Karpas-422 (cell line): ENCODE measurements at regions not wholly inside any gene's neighbourhood (a gene's known extent, or its start where the extent isn't known, plus 50 kb on each side); places are given as distances from the start of the nearest gene placed in this dataset.

Experiments used
- DNase-seq: peaks from one replicate; pipeline ENCODE4 v3.0.0-alpha.2; 2015
- H2AFZ ChIP-seq: fragments of 200-600 bp; sonication (generic); 2 replicates; pipeline ENCODE4 v1.6.1; 2014; ENCODE audit warnings: antibody characterized with exemption, low read length, mixed read lengths
- H3K27ac ChIP-seq: fragments of 200-600 bp; sonication (generic); 2 replicates; pipeline ENCODE4 v1.5.1; 2014; ENCODE audit warnings: mild to moderate bottlenecking, low read length, moderate library complexity
- H3K27me3 ChIP-seq: fragments of 200-600 bp; sonication (generic); 2 replicates; pipeline ENCODE4 v1.6.1; 2014; ENCODE audit warnings: low read length, mixed read lengths
- H3K36me3 ChIP-seq: fragments of 200-600 bp; sonication (generic); 2 replicates; pipeline ENCODE4 v1.6.1; 2014; ENCODE audit warnings: low read length, mixed read lengths; ENCODE audit not compliant: insufficient read depth
- H3K4me1 ChIP-seq: fragments of 200-600 bp; sonication (generic); 2 replicates; pipeline ENCODE4 v1.6.1; 2014; ENCODE audit warnings: mild to moderate bottlenecking, low read length, mixed read lengths
- H3K4me2 ChIP-seq: fragments of 200-600 bp; sonication (generic); 2 replicates; pipeline ENCODE4 v1.6.1; 2014; ENCODE audit warnings: low read length, low read depth, mild to moderate bottlenecking; ENCODE audit not compliant: poor library complexity, severe bottlenecking
- H3K4me3 ChIP-seq: fragments of 200-600 bp; sonication (generic); 2 replicates; pipeline ENCODE4 v1.5.1; 2014; ENCODE audit warnings: mild to moderate bottlenecking, antibody characterized with exemption, low read length, mixed read lengths
- H3K79me2 ChIP-seq: fragments of 200-600 bp; sonication (generic); 2 replicates; pipeline ENCODE4 v1.6.1; 2014; ENCODE audit warnings: mild to moderate bottlenecking, low read length, mixed read lengths
- H3K9ac ChIP-seq: fragments of 200-600 bp; sonication (generic); 2 replicates; pipeline ENCODE4 v1.6.0; 2014; ENCODE audit warnings: low read length
- H3K9me2 ChIP-seq: fragments of 200-600 bp; sonication (generic), shearing (Covaris generic); replicated peaks from 2 replicates; pipeline ENCODE4 v1.6.0; 2014; ENCODE audit warnings: mild to moderate bottlenecking, low read length, moderate library complexity; ENCODE audit not compliant: insufficient read depth
- H3K9me3 ChIP-seq: fragments of 300-700, 200-600 bp; sonication (generic); 2 replicates; pipeline ENCODE4 v1.6.1; 2014; ENCODE audit warnings: low read length, mixed read lengths
- H4K20me1 ChIP-seq: fragments of 200-600 bp; sonication (generic); 2 replicates; pipeline ENCODE4 v1.6.1; 2014; ENCODE audit warnings: mild to moderate bottlenecking, antibody characterized with exemption, low read length, low read depth; ENCODE audit not compliant: insufficient read depth

DNA sequence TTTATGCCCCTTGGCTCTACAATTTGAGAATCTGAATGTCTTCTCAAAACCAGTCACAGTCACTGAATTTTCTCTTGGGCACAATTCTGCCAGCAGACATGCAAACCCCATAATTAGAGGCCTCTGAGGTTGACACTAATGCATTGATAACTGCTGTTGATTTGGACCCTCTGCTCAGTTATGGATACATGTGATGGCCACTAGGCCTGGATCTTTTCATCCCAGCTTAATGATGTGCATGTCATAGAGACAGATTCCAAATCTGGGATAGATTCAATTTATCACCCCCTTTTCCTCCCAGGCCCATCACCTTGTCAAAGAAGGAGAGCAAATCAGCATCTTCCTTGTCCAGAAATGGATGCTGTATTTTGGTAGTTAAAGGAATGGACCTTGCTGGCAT is 92.2 kb downstream of the C11orf91 start:
- Histone ChIP-seq H3K9ac (no peak overlapping the region), H4K20me1 (no peaks in the 10 kb centered on the region), H3K79me2 (no peaks in the 10 kb centered on the region), H2AFZ (no peak overlapping the region), H3K4me1 (no peaks in the 10 kb centered on the region), H3K27ac (no peak overlapping the region), H3K27me3 (no peaks in the 10 kb centered on the region), H3K9me3 (no peaks in the 10 kb centered on the region), H3K4me2 (no peak overlapping the region), H3K36me3 (no peaks in the 10 kb centered on the region), H3K4me3 (no peak overlapping the region), H3K9me2 (no peaks in the 10 kb centered on the region)
- DNase-seq = no peak

DNA sequence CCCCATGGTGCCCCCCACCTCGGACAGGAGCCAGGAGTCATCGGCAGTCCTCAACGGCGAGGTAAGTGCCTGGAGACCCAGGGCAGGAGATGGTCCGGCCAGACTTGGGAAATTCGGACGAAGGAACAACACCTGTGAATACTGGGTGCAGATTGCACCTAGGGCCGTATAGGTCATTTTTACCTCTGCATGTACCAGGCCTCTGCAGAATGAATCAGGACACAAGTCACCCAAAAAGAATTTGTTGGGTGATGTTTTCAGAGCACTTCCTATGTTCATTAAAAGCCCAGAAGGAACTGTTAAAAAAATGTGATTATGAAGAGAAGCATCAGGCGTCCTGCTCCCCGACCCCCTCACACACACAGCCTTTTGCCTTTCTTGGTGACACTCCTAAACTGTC is 93.9 kb downstream of the C11orf91 start:
- no peaks in the 10 kb centered on the region for H3K36me3 ChIP-seq
- no peaks in the 10 kb centered on the region for H3K79me2 ChIP-seq
- no peaks in the 10 kb centered on the region for H3K9me2 ChIP-seq
- no peak overlapping the region for H2AFZ ChIP-seq
- H3K4me3 ChIP-seq = no peak overlapping the region
- no peaks in the 10 kb centered on the region for H3K9me3 ChIP-seq
- no peak overlapping the region for H3K4me2 ChIP-seq
- no peak for DNase-seq
- H3K4me1 ChIP-seq = no peaks in the 10 kb centered on the region
- H3K9ac ChIP-seq = no peak overlapping the region
- no peaks in the 10 kb centered on the region for H4K20me1 ChIP-seq
- no peaks in the 10 kb centered on the region for H3K27me3 ChIP-seq
- no peak overlapping the region for H3K27ac ChIP-seq

DNA sequence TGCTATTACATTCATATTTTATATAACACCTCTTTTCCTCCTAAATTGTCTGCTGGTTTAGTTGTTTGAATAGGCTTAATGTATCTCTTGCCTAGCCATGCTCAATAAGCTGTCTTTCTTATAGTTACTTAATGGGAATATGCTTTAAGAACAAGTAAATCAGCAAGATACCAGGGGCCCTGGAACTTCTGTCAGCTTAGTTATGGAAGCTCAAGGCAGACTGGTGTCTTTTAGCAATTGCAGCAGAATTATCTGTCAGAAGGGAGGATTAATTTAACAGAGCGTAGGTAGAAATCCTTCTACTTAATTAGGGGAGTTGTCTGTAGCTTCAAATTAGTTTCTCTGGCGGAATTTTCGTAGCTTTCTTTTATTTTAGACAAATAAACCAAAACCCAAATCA is 94.9 kb downstream of the C11orf91 start:
- Histone ChIP-seq H3K79me2 (no peaks in the 10 kb centered on the region), H2AFZ (no peak overlapping the region), H3K9me2 (no peaks in the 10 kb centered on the region), H3K4me3 (no peak overlapping the region), H3K27ac (no peak overlapping the region), H3K27me3 (no peaks in the 10 kb centered on the region), H3K4me1 (no peaks in the 10 kb centered on the region), H3K9ac (no peak overlapping the region), H3K9me3 (no peaks in the 10 kb centered on the region), H3K36me3 (no peaks in the 10 kb centered on the region), H4K20me1 (no peaks in the 10 kb centered on the region), H3K4me2 (no peak overlapping the region)
- no peak for DNase-seq

DNA sequence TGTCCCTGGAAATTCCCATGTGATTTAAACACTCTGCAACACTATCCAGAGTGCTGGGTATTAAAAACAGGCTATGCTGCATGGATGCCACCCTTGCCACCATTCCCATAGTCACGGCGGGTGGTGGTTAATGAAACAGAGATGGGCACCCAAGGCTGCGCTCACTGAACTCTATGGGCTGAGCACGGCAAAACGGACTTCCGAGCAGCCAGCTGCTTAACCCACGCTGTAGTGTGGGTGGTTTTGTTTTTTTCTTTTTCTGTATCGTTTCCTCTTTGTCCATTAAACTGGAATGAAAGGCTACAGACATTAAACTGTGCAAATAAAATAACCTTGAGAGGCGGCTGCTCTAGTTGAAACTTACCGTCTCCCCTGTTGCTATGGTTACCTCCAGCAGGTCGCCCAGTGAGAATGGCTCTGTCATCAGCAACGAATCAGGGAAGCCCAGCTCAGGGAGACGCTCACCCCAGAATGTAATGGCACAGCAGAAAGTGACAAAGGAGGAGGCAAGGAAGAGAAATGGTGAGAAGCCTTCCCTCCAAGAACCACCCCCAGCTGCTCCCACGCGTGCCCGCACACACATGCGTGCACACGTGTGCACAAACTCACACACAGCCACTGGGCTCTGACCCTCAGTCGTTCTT is 102.1 kb downstream of the C11orf91 start:
- no peaks in the 10 kb centered on the region for H3K36me3 ChIP-seq
- H3K9me3 ChIP-seq = peaks cover 9% of the 10 kb centered on the region; the same call in 1 of the 2 replicates
- no peak overlapping the region for H3K27ac ChIP-seq
- H3K4me2 ChIP-seq = peak overlapping the region; percentile 11
- no peaks in the 10 kb centered on the region for H3K9me2 ChIP-seq
- peaks cover 3% of the 10 kb centered on the region; the same call in 1 of the 2 replicates for H3K27me3 ChIP-seq
- no peak overlapping the region for H3K4me3 ChIP-seq
- no peaks in the 10 kb centered on the region for H4K20me1 ChIP-seq
- no peak overlapping the region for H2AFZ ChIP-seq
- H3K79me2 ChIP-seq = no peaks in the 10 kb centered on the region
- peak; percentile 43 for DNase-seq
- H3K4me1 ChIP-seq = peaks cover 3% of the 10 kb centered on the region; the same call in 1 of the 2 replicates
- no peak overlapping the region for H3K9ac ChIP-seq

DNA sequence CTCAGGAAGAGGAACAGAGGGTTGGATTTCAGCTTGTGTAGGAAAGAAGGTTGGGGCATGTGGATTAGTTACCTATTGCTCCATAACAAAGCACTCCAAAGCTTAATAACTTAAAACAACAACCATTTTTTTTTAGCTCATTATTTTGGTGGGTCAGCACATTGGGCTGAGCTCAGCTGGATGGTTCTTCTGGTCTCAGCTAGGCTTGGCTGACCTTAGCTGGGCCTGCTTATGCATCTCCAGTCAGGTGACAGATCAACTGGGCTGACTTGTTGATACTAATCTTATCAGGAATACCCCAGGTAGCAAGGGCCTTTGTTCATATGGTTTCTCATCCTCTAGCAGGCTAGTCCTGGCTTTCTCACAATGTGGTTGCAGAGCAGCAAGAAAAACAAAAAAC is 106.4 kb downstream of the C11orf91 start:
- H3K4me3 ChIP-seq = no peak overlapping the region
- no peak for DNase-seq
- no peaks in the 10 kb centered on the region for H3K9me2 ChIP-seq
- H3K9ac ChIP-seq = no peak overlapping the region
- H3K9me3 ChIP-seq = peaks cover 9% of the 10 kb centered on the region; the same call in 1 of the 2 replicates
- no peaks in the 10 kb centered on the region for H4K20me1 ChIP-seq
- peaks cover 3% of the 10 kb centered on the region; the same call in 1 of the 2 replicates for H3K4me1 ChIP-seq
- H2AFZ ChIP-seq = no peak overlapping the region
- no peak overlapping the region for H3K4me2 ChIP-seq
- H3K27ac ChIP-seq = no peak overlapping the region
- peaks cover 3% of the 10 kb centered on the region; the same call in 1 of the 2 replicates for H3K27me3 ChIP-seq
- no peaks in the 10 kb centered on the region for H3K36me3 ChIP-seq
- H3K79me2 ChIP-seq = no peaks in the 10 kb centered on the region

DNA sequence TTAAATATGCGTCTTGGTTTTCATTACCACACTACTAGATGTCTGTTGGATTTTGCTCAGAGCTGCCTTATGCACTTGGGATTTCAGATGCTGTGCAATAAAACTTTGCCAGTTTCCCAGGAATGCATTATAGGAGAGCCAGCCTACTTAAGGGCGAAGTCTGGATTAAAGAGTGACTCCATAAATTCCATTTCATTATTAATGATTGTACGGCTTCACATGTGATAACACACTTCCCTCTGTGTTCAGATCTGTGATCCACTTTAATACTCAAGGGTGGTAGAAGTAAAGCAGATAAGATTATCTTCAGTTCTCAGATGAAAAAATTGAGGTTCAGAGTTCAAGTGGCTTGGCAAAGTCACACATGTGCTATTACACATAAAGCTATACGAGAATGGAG is 110.2 kb downstream of the C11orf91 start:
- H4K20me1 ChIP-seq = no peaks in the 10 kb centered on the region
- H3K79me2 ChIP-seq = no peaks in the 10 kb centered on the region
- no peak for DNase-seq
- no peak overlapping the region for H3K9ac ChIP-seq
- H3K4me2 ChIP-seq = no peak overlapping the region
- H3K36me3 ChIP-seq = no peaks in the 10 kb centered on the region
- peaks cover 3% of the 10 kb centered on the region; the same call in 1 of the 2 replicates for H3K27me3 ChIP-seq
- H3K4me3 ChIP-seq = no peak overlapping the region
- H3K9me2 ChIP-seq = no peaks in the 10 kb centered on the region
- no peak overlapping the region for H3K27ac ChIP-seq
- no peaks in the 10 kb centered on the region for H3K4me1 ChIP-seq
- peaks cover 9% of the 10 kb centered on the region; the same call in 1 of the 2 replicates for H3K9me3 ChIP-seq
- no peak overlapping the region for H2AFZ ChIP-seq

DNA sequence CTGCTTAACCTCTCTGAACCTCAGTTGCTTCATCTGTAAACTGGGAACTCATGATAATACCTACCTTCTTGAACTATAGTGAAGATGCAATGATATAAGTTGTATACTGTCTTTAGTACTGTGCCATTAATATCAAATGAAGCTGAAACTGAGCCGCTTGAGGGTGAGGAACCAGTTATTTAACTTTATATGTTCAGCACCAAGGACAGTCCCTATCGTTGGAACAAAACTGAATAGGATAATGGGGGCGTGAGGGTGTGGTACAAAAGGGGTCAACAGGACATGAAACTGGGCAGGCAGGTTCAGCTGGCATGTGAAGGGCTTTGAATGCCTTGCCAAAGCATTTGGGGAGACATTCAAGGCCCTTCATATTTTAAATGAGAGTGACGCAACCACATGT is 112.6 kb downstream of the C11orf91 start:
- Histone ChIP-seq H2AFZ (no peak overlapping the region), H3K79me2 (no peaks in the 10 kb centered on the region), H3K9me2 (no peaks in the 10 kb centered on the region), H3K9me3 (no peaks in the 10 kb centered on the region), H3K9ac (no peak overlapping the region), H4K20me1 (no peaks in the 10 kb centered on the region), H3K36me3 (no peaks in the 10 kb centered on the region), H3K4me3 (no peak overlapping the region), H3K4me1 (no peaks in the 10 kb centered on the region), H3K27ac (no peak overlapping the region), H3K4me2 (no peak overlapping the region), H3K27me3 (no peaks in the 10 kb centered on the region)
- no peak for DNase-seq

DNA sequence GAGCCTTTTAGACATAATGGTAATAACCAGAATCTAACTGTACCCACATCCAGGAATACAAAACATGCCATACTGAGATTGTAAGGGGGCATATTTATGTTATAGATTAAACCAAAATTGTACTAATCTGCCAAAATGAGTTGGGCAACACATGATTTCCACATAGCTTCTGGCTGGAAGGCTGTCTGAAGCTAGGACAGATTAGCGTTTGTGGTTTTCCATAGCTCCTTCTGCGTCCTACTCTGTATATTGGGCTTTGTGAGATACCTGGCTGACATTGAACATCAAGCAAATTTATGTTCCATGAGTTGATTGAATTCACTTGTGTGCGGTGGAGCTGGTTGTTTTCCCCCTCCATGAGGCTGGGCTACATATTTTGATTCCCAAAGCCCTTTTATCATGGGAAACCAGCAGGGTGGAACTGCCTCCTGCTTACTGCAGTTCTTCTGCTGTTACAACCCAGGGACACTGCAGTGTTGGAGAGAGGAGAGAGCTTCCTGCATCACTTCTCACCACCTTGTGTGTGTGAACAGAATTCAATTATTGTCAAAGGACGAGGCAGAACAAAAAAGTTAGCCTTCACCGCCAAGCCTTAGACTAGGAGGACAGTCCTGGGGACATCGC is 114.9 kb downstream of the C11orf91 start:
- Histone ChIP-seq H3K9ac (no peak overlapping the region), H3K4me3 (no peak overlapping the region), H3K4me1 (no peaks in the 10 kb centered on the region), H2AFZ (no peak overlapping the region), H3K4me2 (no peak overlapping the region), H3K36me3 (no peaks in the 10 kb centered on the region), H3K27ac (no peak overlapping the region), H3K9me3 (no peaks in the 10 kb centered on the region), H4K20me1 (no peaks in the 10 kb centered on the region), H3K27me3 (no peaks in the 10 kb centered on the region), H3K79me2 (no peaks in the 10 kb centered on the region), H3K9me2 (no peaks in the 10 kb centered on the region)
- DNase-seq = no peak
